ENCODE measurements at regions not wholly inside any gene's neighbourhood (a gene's known extent, or its start where the extent isn't known, plus 50 kb on each side); places are given as distances from the start of the nearest gene placed in this dataset.
A peak's percentile ranks its signal among the peaks of the same experiment; 100 is the strongest.

GRCh38 chr5:85910335-85910734, 707.4 kb upstream of the COX7C start:
- Histone ChIP-seq H3K27ac (ENCODE audit: low read depth, low read length) (no peak overlapping the region), H3K9me3 (ENCODE audit: control insufficient read depth, low read length) (no peaks in the 10 kb centered on the region), H3K27me3 (ENCODE audit: control insufficient read depth, insufficient read depth, low read length, poor library complexity, severe bottlenecking) (no peaks in the 10 kb centered on the region), H3K4me3 (ENCODE audit: low read length) (no peak overlapping the region), H3K36me3 (ENCODE audit: control insufficient read depth, insufficient read depth, low read length) (no peaks in the 10 kb centered on the region), H3K4me1 (ENCODE audit: control insufficient read depth, insufficient read depth, low read length) (no peaks in the 10 kb centered on the region), H3K9ac (ENCODE audit: extremely low read depth, low read length, poor library complexity, severe bottlenecking) (no peak overlapping the region)
- H3K27ac Mint-ChIP-seq = no peak overlapping the region
- no peak overlapping the region for H3K4me3 Mint-ChIP-seq
- no peak for TF ChIP-seq CTCF (conservative IDR thresholded peaks at IDR 0.05)
- H3K9me3 Mint-ChIP-seq = no peaks in the 10 kb centered on the region
- no peaks in the 10 kb centered on the region for H3K4me1 Mint-ChIP-seq
- WGBS, 2 experiments (ENCODE audit: insufficient coverage in 1 of 2, insufficient read length in 1 of 2) = 96% methylated on average over 1 of the region's 2 CpGs; no CpG with 5 or more reads in 1 of the 2 experiments
- no peaks in the 10 kb centered on the region for H3K36me3 Mint-ChIP-seq (ENCODE audit: low read depth)
- no peak for DNase-seq
- H3K27me3 Mint-ChIP-seq (ENCODE audit: insufficient read depth) = no peaks in the 10 kb centered on the region

GRCh38 chr5:85920984-85921383, 696.8 kb upstream of the COX7C start:
- Mint-ChIP-seq H3K4me3 (no peak overlapping the region), H3K4me1 (no peaks in the 10 kb centered on the region), H3K27me3 (ENCODE audit: insufficient read depth) (peaks cover 2% of the 10 kb centered on the region), H3K27ac (no peak overlapping the region), H3K36me3 (ENCODE audit: low read depth) (no peaks in the 10 kb centered on the region), H3K9me3 (peaks cover 6% of the 10 kb centered on the region)
- Histone ChIP-seq H3K9me3 (ENCODE audit: control insufficient read depth, low read length) (peaks cover 8% of the 10 kb centered on the region), H3K36me3 (ENCODE audit: control insufficient read depth, insufficient read depth, low read length) (no peaks in the 10 kb centered on the region), H3K27ac (ENCODE audit: low read depth, low read length) (no peak overlapping the region), H3K4me3 (ENCODE audit: low read length) (no peak overlapping the region), H3K9ac (ENCODE audit: extremely low read depth, low read length, poor library complexity, severe bottlenecking) (no peak overlapping the region), H3K27me3 (ENCODE audit: control insufficient read depth, insufficient read depth, low read length, poor library complexity, severe bottlenecking) (no peaks in the 10 kb centered on the region), H3K4me1 (ENCODE audit: control insufficient read depth, insufficient read depth, low read length) (no peaks in the 10 kb centered on the region)
- no peak for TF ChIP-seq CTCF (conservative IDR thresholded peaks at IDR 0.05)
- 93 to 94% methylated on average over 2 to 4 of the region's 4 CpGs for WGBS, 2 experiments (ENCODE audit: insufficient coverage in 1 of 2, insufficient read length in 1 of 2)
- no peak for DNase-seq

- no peak for DNase-seq
- Mint-ChIP-seq H3K27me3 (ENCODE audit: insufficient read depth) (peaks cover 2% of the 10 kb centered on the region), H3K9me3 (peaks cover 8% of the 10 kb centered on the region), H3K4me1 (no peaks in the 10 kb centered on the region), H3K36me3 (ENCODE audit: low read depth) (no peaks in the 10 kb centered on the region), H3K4me3 (no peak overlapping the region), H3K27ac (no peak overlapping the region)
- Histone ChIP-seq H3K4me1 (ENCODE audit: control insufficient read depth, insufficient read depth, low read length) (no peaks in the 10 kb centered on the region), H3K27ac (ENCODE audit: low read depth, low read length) (no peak overlapping the region), H3K9ac (ENCODE audit: extremely low read depth, low read length, poor library complexity, severe bottlenecking) (no peak overlapping the region), H3K9me3 (ENCODE audit: control insufficient read depth, low read length) (peaks cover 10% of the 10 kb centered on the region), H3K4me3 (ENCODE audit: low read length) (no peak overlapping the region), H3K36me3 (ENCODE audit: control insufficient read depth, insufficient read depth, low read length) (no peaks in the 10 kb centered on the region), H3K27me3 (ENCODE audit: control insufficient read depth, insufficient read depth, low read length, poor library complexity, severe bottlenecking) (no peaks in the 10 kb centered on the region)
- 84% methylated on average over 2 of the region's 2 CpGs; no CpG with 5 or more reads in 1 of the 2 experiments for WGBS, 2 experiments (ENCODE audit: insufficient coverage in 1 of 2, insufficient read length in 1 of 2)
- TF ChIP-seq CTCF (conservative IDR thresholded peaks at IDR 0.05) = peak; percentile 62
These were observed 696.2 kb upstream of the COX7C start for GRCh38 chr5:85921590-85921989.
